ENCODE measurements at regions not wholly inside any gene's neighbourhood (a gene's known extent, or its start where the extent isn't known, plus 50 kb on each side); places are given as distances from the start of the nearest gene placed in this dataset.

DNA sequence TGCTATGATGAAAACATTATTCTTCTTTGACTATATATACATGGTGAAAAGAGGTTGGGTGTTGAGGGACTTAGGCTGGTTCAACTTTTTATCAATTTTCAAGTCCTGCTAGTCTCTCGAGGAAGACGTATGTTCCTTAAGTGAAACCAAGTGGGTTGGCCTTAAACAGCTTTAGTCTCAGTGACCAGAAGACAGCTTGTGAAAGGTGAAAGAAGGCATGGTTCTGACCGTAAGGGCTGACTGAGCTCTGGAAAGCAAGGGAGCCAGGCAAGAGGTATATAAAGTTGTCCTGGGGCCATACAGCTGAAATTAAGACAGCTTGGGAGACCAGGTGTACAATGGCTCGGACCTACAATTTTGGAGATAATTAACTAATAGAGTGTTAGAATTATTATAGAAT is 128.9 kb upstream of the TP63 start:
- DNase-seq = no peak

DNA sequence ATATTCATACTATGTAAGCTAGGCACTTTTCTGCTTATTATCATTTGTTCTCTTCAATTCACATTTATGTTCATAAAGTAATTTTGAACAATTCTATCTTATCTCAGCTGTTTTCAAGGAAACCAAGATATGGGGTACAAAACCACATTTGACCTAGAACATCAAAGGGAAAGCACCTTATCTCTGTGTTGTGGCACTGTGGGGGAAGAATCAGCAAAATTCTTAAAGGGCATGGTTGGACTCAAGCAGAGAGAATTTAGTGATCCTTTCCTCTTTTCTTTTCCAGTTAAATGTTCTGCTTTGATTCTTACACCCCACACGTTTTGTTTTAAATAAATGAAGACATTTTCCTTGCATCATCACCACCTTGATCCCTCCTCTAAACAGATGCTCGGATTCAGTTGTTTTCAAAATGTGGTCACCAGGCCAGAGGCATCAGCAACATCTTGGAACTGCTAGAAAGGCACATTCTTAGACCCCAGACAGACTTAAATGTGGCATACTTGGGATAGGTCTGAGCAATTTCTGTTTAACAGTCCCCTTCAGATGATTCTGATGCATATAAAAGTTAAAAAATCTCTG is 128.4 kb upstream of the TP63 start:
- DNase-seq = no peak

DNA sequence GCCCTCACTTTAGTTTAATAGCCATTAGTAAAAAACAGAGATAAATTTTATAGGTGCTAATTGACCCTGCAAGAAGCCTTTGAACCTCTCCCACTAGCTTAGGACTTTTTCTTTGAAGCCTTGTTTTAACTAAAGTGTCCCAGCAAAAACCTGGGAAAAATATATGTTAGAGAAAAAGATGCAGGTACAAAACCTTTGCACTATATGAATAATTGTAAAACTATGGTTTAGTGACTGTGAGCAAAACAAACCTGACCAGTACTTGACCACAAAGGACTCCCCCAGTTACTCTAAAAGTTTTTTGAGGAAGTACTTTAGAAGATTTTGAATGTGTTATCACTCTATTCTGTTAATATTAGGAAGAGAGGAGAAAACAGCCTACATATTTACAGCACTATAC is 123.3 kb upstream of the TP63 start:
- DNase-seq = no peak

DNA sequence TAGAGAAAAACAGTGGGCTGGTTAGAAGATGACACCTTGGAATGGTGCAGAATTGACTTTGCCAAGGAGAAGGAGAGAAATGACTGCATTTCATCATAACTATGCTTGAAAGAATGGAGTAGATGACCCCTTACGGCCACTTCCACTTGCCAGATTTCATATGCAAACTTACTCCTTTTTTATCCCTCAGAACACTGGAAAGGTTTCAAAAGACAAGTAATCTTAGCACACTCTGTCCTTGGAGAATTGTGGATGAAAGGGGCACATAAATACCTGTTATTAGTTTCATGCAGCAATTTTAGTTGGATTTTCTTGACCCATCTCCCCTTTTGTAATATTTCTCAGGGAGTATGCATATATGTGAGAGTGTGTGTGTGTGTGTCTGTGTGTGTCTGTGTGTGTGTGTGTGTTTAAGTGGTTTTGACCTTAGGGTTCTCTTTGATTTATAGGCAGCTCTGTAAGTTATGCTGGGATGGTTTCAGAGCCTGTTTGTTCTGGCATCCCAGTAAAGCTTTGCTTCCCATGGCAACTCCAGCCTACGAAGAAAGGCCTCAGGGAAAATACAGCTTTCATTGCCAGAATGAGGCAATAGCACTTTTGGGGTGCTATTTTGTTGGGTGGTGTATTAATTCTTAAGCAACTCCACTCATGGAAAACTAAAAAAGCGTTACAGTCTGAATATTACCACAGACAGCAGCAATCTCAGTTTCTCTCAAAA is 122.2 kb upstream of the TP63 start:
- peak; percentile 30 for DNase-seq

DNA sequence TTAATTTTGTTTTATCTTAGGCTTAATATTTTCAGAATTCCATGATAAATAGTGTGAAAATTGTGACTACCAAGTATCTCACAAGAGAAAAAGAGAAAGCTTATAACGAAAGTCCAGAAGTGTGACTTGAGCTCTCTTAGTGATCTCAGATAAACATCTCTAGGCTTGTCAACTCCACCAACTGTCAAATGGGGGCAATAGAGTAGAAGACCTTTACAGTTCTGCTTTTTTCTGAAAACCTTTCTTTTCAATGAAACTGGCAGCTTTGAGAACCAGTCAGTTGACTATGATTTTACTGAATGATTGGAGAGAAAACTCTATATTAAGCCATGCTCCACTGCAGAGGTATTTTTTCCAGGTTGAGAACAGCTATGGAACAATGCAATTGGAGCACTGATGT is 119.2 kb upstream of the TP63 start:
- no peak for DNase-seq

DNA sequence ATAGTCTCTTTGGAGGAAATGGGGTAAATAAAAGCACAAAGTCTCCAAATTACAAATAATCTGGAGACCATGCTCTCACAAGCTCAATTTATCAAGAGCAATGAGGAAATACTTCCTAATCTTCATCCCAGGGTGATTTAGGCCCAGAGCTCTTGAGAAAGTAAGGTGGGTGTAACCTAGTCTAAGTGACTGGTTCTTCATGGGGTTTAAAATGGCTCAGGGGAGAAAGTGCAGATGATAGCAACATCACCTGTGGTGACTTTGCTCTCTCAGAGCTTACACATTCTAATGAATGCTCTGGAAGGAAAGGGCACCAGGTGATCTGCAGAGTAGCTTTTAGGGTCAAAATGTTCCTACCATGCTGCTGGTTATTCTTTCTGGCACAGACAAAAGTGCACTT is 118.4 kb upstream of the TP63 start:
- DNase-seq = no peak

DNA sequence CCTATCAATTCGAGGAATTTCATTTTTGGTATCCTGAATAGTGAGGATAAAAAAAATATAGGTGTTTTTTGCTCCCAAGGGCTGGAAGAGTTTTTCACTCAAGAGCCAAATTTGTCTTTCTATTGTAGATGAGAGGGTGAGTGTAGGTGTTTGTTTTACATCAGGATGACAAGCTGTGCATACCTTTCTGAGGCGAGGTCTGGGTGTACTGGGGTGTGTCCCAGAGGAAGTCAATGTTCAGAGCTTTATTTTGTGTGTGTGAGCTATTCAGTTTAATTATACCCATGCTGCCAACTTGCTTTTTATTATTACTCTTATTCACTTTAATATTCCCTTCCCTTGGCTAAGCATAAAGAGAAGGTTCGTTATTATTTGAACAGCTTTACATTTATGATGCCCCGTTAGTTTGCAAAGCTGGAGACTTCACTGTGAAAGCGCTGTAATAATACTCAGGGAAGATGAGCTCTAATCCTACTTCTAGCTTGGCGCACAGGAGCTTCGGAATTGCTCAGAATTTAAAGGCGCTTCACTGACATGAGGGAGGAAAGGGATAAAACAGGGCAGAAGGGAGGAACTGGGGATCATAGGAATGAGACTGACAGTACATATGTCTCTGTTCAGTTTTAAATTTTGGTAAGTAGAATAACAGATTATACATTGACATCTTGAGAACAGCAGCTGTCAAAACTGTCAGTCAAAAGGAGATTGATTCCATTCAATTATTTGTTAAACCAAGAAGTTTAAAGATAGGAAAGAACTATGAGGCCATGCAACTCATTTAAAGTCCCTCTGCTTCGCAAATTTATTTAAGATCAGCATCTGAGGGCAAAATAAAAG is 117.7 kb upstream of the TP63 start:
- DNase-seq = no peak

DNA sequence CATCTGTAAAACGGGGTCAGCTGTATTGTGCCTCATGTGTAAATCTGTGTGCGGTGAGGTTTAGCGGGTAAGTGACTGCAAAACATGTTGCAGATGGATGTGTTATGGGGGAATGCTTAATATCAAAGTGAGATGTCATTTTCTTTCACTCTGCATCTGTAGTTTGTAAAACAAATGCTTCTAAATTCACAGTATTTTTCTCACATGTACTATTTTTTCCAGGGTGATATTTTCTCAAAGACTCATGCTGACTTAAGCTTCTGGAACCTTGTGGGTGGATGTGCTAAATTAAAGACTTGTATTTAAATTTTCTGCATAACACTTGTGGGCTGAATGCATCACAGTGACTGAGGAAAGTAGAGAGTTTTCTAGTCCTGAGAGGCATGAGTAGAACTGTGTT is 115.2 kb upstream of the TP63 start:
- no peak for DNase-seq

DNA sequence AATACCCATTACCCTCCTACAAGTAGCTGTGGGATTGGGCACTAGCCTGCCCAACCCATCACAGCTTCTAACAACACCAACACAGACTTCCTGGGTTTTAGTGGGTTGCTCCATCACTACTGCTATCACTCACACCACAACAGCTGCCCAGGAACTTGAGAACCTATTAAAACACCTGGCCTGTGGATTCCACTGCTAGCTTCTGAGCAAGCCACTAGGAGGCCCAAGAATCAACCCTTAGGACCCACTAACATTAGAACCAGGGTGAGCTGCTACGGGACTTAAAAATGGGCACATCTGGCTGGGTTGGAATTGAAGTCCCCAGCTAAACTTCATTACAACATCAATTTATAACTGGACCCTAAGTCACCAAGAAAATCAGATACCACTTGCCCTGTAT is 113.2 kb upstream of the TP63 start:
- no peak for DNase-seq

DNA sequence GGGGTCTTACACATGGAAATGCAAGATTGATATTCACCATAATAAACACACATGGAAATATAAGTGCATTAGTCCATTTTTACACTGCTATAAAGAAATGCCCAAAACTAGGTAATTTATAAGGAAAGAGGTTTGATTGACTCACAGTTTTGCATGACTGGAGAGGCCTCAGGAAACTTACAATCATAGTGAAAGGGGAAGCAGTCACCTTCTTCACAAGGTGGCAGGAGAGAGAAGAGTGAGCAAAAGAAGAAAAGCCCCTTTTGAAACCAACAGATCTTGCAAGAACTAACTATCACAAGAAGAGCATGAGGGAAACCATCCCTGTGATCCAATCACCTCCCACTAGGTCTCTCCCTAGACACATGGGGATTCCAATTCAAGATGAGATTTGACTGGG is 111.7 kb upstream of the TP63 start:
- no peak for DNase-seq

DNA sequence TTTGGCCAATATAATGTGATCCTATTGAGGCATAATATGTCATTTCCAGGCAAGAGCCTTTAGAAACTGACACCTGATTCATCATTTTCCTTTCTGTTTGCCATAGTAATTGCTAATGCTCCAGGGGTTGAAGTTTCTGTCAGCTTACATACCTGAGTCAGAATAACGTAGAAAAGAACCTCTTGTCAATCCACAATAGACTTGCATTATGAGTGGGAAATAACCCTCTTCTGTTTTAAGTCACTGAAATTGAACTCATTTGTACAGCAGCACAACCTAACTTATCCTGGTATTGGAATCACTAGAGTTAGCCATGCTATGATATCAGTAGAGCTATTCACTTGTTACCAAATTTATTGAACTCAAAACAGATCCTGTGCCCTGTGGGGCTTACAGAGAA is 101.7 kb upstream of the TP63 start:
- no peak for DNase-seq

DNA sequence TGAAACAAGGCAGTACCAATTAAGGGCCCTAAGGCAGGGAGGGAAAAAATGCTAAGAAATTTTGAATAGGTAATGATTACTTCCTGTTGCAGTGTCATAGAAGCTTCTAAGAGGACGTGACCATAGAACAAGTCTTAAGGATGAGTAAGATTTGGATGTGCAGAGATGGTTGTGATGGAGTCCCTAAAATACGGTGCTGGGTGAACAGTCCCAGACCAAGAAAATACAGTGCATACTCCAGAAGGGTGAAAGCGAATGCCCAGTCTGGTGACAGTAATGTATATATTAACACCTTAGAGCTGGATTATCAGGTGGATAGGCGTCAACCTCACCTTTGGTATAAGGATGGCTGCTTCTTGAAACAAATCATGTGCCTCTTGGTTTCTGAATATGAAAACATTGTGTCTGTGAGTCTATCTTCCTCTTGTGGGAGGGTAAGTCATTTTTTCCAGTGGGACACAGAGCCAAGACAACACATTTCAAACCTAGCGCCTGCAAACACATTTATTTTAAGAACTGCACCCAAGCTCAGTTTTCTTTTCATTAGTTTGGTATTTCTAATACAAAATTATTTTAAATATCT is 101.2 kb upstream of the TP63 start:
- no peak for DNase-seq

DNA sequence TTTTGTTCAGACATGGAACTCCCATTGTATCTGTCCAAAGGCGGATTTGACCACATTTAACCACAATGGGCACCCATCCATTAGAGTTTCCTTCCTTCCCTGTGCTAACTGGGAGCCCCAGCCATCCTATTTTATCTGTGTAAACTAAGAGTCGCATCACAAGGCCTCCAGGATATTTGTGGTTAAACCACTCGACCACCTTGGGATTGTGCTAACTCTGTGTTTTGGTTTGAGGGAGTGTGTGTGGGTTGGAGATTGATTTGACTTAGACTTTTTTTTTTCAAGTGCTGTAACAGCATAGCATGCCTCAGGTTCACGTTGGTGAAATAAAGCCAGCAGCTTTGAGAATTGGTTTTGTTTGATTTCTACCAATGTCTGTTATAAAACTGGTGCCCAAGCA is 100.4 kb upstream of the TP63 start:
- no peak for DNase-seq

DNA sequence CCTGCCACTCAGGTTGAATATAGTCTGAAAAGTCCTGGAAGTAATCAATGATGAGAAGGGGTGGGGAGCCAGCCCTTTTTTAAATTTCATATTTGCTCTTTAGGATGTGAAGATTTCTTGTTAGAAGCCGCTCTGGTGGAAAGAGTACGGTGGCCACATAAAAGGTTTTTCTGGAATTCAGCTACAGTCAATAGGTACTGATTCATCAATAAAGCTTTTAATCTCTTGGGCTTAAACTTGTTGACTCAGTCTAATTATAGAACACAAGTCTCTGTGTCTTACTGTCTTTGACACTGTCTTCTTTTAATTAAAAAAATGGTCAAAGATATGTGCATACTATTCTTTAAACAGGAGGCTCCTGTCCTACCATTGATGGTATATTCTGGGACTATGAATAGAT is 99.9 kb upstream of the TP63 start:
- no peak for DNase-seq

DNA sequence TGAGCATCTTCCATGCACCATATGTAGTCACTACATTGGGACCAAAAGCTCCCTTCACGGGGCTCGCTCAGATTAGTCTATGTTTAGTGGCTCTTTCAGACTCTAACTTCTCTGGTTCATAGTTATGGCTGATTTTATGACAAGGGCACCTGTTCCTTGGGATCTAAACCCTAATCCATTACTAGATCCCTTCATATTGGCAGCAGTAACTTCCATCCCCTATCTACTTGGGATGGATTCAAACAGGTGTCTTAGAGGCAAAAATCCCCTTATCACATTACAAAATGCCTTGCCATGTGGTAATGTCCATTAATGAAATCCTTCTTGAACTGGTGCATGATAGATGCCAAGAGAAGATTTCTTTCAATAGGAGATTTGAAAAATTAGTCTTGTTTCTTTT is 96.7 kb upstream of the TP63 start:
- no peak for DNase-seq

DNA sequence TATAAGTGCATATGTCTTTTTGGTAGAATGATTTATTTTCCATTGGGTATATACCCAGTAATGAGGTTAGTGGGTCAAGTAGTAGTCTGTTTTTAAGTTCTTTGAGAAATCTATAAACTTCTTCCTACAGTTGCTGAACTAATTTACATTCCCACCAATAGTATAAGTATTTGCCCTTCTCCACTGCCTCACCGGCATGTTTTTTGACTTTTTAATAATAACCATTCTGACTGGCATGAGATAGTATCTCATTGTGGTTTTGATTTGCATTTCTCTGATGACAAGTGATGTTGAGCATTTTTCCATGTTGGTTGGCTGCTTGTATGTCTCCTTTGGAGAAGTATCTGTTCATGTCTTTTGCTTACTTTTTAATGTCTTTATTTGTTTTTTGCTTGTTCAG is 94.1 kb upstream of the TP63 start:
- DNase-seq = no peak

DNA sequence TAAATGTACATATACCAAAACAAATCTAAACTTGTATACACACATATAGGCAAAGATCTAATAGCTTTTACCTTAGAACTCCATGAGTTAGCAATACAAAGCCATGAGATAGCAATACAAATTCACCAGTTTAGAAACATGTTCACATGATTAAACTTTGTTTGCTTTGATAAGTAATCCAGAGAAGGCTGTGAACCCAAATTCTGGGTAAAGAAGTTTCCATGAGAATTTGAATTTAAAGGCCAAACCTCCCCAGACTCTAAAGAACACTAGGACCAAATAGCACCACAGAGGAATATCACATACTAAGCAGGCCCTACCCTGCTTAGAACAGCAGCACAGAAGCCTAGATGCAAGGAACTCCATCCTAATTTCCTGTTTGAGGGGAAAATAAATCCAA is 83.7 kb upstream of the TP63 start:
- DNase-seq = no peak

DNA sequence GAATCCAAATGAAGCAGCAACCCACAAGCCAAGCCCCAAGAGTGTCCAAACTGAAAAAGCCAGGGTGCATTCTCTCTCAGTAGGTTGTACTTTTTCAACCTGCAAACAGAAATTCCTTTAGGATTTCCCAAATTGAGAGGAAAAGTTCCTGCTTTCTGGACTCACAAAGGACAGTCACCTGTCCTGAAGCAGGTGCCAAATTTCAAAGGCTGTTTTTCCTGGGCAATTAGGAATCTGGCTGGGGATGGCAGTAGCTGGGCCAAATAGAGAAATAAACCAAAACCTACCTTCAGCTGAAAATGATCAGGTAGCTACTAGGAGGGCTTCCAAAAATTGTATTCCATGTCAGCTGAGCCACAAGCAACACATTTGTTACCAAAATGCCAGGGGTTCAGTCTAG is 83.1 kb upstream of the TP63 start:
- no peak for DNase-seq

DNA sequence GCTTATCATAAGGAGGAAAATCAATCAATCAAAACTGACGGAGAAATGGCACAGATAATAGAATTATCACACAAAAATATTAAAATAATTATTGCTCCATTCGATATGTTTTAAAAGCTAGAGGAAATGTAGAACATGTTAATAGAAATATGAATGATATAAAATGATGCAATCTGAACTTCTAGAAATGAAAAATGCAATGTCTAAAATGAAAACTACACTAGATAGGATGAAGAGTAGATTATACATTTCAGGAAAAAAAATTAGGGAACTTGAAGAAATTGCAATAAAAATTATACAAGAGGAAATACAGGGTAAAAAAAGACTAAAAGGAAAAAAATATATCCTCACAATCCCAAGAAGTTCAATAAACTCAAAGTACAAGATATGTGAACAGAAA is 80.2 kb upstream of the TP63 start:
- DNase-seq = no peak

DNA sequence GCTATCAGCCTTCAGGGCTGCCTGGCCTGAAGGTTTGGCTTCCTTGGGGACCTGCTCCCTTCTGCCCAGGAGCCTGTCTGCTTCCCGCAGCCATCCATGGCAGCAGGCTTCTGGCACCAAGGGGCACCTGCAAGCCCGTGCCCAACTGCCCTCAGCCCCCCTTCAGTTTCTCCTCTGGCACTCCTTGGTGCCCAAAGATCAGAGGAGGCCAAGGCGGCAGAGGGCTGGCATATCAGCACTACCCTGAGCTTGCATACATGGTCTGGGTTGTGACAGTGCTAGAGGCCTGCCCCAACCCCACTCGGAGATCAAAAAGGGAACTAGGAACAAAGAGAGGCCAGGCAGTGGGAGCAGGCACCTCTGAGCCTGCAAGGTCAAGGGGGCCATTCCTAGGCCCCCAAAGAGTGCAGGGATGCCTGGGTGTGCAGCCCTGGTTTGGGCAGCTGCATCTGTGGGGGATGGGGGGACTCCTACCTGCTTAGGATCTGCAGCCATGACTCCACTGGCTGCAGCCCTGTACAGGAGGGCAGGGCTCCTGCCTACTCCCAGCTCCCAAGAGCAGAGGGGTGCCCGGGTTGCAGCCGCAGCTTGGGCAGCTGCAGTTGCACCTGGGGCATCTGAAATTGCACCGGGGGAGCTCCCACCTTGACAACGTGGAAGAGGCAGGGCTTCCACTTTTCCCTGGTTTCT is 76.2 kb upstream of the TP63 start:
- no peak for DNase-seq

DNA sequence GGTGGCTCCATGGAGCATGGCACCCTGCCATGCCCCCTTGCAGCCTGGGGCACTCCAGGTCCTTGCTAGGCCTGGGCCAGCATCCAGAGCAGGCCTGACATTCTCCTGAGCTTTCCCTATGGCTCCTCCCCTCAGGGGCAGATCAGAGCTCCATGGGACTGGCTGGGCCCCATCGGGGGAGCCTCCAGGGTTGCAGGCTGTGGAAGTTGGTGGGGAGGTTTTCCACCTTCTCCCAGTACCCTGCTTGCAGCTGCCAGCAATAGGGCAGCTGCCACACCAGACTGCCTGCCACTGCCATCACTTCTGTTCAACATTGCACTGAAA is 75.7 kb upstream of the TP63 start:
- DNase-seq = no peak

DNA sequence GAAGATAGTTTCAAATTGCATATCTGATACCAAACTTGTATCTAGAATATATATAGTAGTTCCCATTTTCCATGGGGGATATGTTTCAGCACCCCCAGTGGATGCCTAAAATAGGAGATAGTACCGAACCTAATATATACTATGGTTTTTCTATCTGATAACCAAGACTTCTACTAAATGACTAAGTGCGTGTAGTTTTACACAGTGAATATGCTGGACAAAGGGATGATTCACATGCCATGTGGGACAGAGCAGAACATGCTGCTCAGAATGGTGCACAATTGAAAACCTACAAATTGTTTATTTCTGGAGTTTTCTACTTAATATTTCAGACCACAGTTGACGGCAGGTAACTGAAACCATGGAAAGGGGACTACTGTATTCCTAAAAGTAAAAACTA is 73.4 kb upstream of the TP63 start:
- no peak for DNase-seq

DNA sequence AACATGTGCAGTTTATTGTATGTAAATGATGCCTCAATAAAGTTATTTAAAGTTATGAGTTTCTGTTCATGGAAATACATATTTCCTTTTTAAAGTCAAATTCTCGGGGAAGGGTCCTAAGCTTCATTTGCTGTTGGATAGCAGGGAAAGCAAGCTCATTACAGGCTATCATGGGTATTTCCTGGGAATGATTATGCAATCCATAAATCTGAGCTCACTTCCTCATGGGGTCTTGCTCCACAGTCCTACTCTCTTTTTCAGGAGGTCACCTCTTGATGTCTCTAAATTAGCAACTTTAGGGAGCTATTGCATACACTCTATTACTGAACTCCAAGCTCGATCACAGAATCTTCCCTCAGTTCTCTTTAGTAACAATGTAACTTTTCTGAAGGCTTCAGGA is 69.9 kb upstream of the TP63 start:
- no peak for DNase-seq

Data from femur (tissue), 1 donor.